OCI-LY3 (cell line): ENCODE measurements at regions not wholly inside any gene's neighbourhood (a gene's known extent, or its start where the extent isn't known, plus 50 kb on each side); places are given as distances from the start of the nearest gene placed in this dataset.

ENCODE experiments used
- CTCF ChIP-seq: fragments of 200-600, 300-600 bp; sonication (generic); IDR thresholded peaks from 2 replicates; pipeline ENCODE4 v1.5.1; 2014; ENCODE audit warnings: antibody characterized with exemption, low read length, low read depth
- EZH2phosphoT487 ChIP-seq: fragments of 200-600 bp; shearing (Covaris generic); IDR thresholded peaks from 2 replicates; pipeline ENCODE4 v1.6.1; 2018; ENCODE audit warnings: antibody characterized with exemption, mixed run types, low read depth

GRCh38 chr6:82785206-82785605, 280.4 kb downstream of the UBE3D start:
- TF ChIP-seq CTCF (no peak), EZH2phosphoT487 (no peak)
